GM19438 (cell line): ENCODE measurements at regions not wholly inside any gene's neighbourhood (a gene's known extent, or its start where the extent isn't known, plus 50 kb on each side); places are given as distances from the start of the nearest gene placed in this dataset.

ENCODE experiments used
- ATAC-seq: cut with Tn5 transposase; IDR thresholded peaks from one replicate; pipeline ENCODE4 v1.9.1; 2021; ENCODE audit warnings: low read depth; ENCODE audit not compliant: unreplicated experiment

GRCh38 chr1:198031086-198031485, 113.9 kb downstream of the LHX9 start:
- ATAC-seq, result no peak

GRCh38 chr1:198032668-198033067, 115.5 kb downstream of the LHX9 start:
- ATAC-seq, result no peak

GRCh38 chr1:198040880-198041279, 115.9 kb upstream of the NEK7 start:
- no peak for ATAC-seq

DNA sequence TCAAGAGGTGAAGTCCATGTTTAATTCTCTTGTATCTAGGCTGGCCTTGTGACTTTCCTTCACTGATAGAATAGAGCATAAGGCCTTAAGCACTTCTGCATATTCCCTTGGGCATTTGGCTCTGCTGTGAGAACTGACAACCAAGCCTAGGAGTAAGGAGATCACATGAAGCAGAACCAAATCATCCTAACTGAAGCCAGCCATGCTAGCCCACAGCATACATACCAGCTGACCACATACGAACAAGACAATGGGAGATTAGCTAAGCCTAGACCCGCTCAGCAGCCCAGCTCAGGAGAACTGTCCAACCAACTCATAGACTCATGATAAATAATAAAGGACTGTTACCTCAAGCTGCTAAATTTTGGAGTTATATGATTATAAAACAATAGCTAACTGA, 114.6 kb upstream of the NEK7 start:
- ATAC-seq, result no peak

- no peak for ATAC-seq
Observed at GRCh38 chr1:198047913-198048312, 108.9 kb upstream of the NEK7 start.

DNA sequence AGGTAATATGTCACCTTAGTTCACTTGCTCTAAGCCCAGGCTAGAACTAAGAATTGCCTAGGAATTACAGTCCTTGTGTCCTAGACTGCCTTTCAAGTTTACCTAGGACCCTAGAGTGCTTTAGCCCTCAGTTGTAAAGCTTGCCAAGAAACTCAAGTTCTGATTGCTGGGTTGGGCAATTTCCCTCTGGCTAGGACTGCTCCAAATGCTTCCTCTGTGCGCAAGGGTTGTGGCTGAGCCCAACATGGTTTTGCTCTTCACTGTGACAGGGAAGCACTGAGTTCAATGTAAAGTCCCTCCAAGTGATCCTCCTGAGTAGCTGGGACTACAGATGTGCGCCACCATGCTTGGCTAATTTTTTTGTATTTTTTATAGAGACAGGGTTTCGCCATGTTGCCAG, 102.3 kb upstream of the NEK7 start:
- ATAC-seq, result no peak

- ATAC-seq, result peak; percentile 77
Observed at GRCh38 chr1:198056255-198056654, 100.5 kb upstream of the NEK7 start.

DNA sequence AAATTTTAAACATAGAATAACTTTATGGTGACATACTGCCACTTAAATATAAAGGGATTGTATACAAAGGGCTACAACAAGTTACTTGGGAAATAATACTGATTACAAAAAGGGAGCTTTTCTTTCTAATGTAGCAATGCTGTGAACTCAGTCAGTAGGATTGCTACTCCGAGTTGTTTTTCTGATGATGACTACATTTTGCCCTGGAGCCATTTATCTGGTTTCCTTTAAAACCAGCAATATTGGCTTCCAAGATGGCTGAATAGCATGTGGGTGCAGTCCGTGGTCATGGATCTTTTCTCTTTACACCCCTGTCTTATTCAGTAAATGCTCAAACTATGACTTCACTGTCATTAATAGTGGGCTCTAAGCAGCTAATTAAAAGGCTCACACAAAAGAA, 92.6 kb upstream of the NEK7 start:
- no peak for ATAC-seq

GRCh38 chr1:198068285-198068684, 88.5 kb upstream of the NEK7 start:
- ATAC-seq, result no peak

DNA sequence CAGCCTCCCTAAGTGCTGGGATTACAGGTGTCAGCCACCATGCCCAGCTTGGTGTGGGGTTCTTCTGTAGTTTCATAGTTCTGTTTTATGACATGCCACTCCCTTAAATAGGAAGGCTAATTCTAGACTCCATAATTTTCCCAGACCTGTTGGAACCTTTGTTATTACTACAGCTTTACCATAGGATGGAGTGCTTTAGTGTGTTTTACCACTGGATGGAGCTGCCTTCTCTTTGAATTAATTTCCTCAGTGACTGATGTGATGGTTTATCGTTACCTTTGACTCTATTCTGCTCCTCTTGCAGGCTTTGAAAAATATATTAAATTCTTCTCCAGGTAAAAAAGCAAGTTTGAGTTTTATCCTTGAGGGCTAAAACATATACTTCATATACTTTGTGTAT, 84.6 kb upstream of the NEK7 start:
- no peak for ATAC-seq

- ATAC-seq, result no peak
Observed at GRCh38 chr1:198075296-198075695, 81.5 kb upstream of the NEK7 start.

- no peak for ATAC-seq
Observed at GRCh38 chr1:198079432-198079951, 77.3 kb upstream of the NEK7 start.

- ATAC-seq, result no peak
Observed at GRCh38 chr1:198082576-198082975, 74.2 kb upstream of the NEK7 start.

- no peak for ATAC-seq
Observed at GRCh38 chr1:198083549-198083948, 73.2 kb upstream of the NEK7 start.

DNA sequence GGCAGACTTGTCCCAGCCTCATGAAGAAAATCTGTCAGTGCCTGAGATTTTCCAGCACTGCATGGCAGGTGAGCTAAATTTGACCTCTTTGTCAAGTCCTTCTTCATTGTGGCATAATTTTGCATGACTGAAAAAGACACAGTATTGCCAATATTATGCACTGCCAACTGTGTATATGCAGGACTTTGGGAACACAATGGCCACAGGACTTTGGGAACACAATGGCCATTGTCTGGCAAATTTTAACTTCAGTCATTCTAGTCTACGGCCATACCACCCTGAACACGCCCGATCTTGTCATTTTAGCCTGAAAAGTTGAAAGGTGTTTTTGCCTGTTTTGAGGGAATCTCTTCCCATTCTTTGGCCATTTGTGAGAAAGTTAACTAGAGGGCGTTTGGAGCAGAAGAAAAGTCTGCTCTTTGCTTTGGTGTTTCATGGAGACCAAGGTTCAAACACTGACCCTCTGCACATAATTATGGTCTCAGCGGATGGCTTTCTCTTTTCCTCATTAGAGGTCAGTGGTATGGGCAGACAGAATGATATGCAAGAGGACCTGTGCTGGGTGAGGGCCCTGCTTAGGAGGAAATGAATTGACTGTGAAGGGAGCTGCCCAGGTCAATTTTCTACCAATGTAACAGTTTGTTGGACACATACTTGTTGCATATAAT, 72.4 kb upstream of the NEK7 start:
- no peak for ATAC-seq

DNA sequence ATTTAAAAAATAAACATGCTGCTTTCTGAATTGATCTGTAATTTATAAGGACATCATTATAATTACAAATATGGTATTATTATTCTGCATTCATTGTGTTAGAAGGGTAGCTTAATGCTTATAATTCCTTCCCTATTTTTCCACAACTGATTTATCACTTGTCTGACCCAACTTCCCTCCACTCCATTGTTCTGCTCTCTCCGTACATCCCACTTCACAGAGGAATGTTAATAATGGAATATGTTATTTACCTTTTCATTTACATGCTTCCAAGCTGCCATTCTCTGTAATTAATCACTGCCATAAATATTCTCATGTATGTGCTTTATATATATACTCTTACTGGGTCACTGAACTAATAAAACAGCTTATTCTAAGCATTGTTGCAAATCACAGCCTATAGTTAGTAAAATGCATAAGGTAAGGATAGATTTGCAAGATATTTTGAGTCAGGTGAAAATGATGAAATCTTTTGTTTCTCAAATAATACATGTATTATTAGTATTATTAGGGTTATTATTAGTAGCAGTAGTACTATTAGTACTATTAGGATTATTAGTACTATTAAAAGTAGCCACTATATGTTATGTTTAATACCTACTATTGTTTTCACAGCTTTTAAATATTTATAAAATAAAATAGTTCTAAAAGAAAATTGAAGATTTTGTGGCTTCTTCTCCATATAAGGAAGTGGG, 70.6 kb upstream of the NEK7 start:
- no peak for ATAC-seq

GRCh38 chr1:198087831-198088230, 69.0 kb upstream of the NEK7 start:
- no peak for ATAC-seq

DNA sequence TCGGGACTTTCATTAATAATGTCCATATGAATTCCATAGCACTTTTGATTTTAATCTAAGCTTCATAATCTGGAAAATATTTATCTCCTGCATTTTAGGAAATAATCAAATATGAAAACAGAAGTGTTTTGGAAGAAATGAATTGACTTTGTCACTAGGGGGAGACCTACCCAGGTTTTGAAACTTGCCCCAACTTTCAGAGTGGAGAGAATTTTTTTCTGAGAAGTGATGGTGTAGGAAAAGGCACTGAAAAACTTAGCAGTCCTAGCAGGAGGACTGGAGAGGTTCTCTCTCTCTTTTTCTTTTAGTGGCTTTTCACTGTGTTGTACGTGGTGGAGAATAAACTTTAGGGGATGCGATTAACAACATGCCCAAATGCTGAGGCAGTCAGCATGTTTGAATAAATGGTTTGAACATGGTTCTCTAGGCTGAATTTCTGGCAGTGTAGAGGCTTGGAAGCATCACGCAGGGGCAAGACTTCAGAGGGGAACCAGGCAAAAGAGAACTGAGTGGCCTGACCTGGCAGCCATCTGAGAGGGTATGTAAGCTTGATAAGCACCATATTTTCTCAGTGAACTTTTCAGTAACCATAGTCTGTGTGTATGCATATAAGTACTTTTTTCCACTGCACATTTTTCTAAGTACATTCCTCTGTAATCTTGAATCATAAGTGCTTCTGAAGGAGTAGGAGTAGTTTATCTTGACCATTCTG, 68.3 kb upstream of the NEK7 start:
- ATAC-seq, result no peak

GRCh38 chr1:198096390-198096789, 60.4 kb upstream of the NEK7 start:
- no peak for ATAC-seq

- ATAC-seq, result no peak
Observed at GRCh38 chr1:198099755-198100154, 57.0 kb upstream of the NEK7 start.

GRCh38 chr1:198101716-198102453, 54.9 kb upstream of the NEK7 start:
- ATAC-seq, result no peak
